Testis (tissue), 2 donors: ENCODE measurements at regions not wholly inside any gene's neighbourhood (a gene's known extent, or its start where the extent isn't known, plus 50 kb on each side); places are given as distances from the start of the nearest gene placed in this dataset.
"Not testable (repeated sequence)": the region's sequence is repeated elsewhere in the genome, so short reads cannot be mapped to it uniquely, and the experiment has no call there.

ENCODE experiments used
- DNase-seq: peaks from one replicate; pipeline ENCODE4 v3.0.0-alpha.2; 2019
- H3K27ac ChIP-seq, 2 donors: fragments of 200-600 bp; sonication (generic); one replicate each; pipeline ENCODE4 v1.5.1; 2019
- H3K27me3 ChIP-seq: fragments of 200-600 bp; sonication (generic); one replicate; pipeline ENCODE4 v1.5.1; 2019
- H3K36me3 ChIP-seq: fragments of 200-600 bp; sonication (generic); one replicate; pipeline ENCODE4 v1.5.1; 2017; ENCODE audit warnings: low read depth; ENCODE audit errors: missing control alignments
- H3K4me1 ChIP-seq: fragments of 200-600 bp; sonication (generic); one replicate; pipeline ENCODE4 v1.5.1; 2019
- H3K4me3 ChIP-seq, 2 donors: fragments of 200-600 bp; sonication (generic); one replicate each; pipeline ENCODE4 v1.5.1; 2017 to 2019
- H3K9me3 ChIP-seq: fragments of 200-600 bp; sonication (generic); one replicate; pipeline ENCODE4 v1.5.1; 2017
- POLR2A ChIP-seq: fragments of 450-650 bp; IDR thresholded peaks from one replicate; pipeline ENCODE4 v1.6.1; 2017; ENCODE audit warnings: antibody characterized with exemption, mild to moderate bottlenecking, moderate library complexity
- WGBS, 2 donors: methylation state at CpG; one replicate each; pipeline ENCODE4 v1.1.5; 2018; 5-methylcytosine and 5-hydroxymethylcytosine counted together
- intact Hi-C: fragments of 100-400 bp; cut with DNase I; formaldehyde crosslinking; loops from one replicate; pipeline ENCODE4 v1.15.1; 2023; ENCODE audit warnings: low total_unique reads
- TF ChIP-seq, protein P1 (sequence below), 3 experiments: fragments of 450-650 bp in 2 of 3; fragments of 200-600 bp in 1 of 3; sonication (generic) in 1 of 3; IDR thresholded peaks; one replicate each; pipeline ENCODE4 v1.5.1; 2016 to 2019; ENCODE audit warnings: antibody characterized with exemption in 3 of 3, mild to moderate bottlenecking in 2 of 3, moderate library complexity in 1 of 3

DNA sequence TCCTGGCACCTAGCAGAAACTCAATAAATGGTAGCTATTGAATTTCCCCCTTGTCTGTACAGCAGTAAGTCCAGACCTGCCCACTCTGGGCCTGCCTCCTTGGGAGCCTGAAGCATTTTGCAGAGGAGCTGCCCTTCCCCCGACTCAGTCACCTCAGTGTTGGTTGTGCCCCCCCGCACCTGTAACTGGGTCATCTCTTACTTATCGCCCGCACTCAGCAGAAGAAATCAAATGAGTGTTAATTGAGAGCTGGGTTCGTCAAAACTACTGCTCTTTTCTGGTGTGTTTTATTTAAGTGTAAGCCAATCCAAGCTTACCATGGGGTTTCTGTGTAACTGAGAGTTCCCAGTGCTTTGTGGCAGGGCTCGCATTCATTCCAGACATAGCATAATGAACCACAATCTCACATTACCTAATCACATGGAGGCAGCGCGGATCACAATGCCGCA is 175.5 kb upstream of the IRF2BP2 start:
- H3K27me3 ChIP-seq, H3K4me1 ChIP-seq, H3K9me3 ChIP-seq, DNase-seq, H3K27ac ChIP-seq, intact Hi-C loops, H3K4me3 ChIP-seq, H3K36me3 ChIP-seq: not testable (repeated sequence)
- WGBS, 2 donors, result 90 to 96% methylated on average over 9 of the region's 9 CpGs

DNA sequence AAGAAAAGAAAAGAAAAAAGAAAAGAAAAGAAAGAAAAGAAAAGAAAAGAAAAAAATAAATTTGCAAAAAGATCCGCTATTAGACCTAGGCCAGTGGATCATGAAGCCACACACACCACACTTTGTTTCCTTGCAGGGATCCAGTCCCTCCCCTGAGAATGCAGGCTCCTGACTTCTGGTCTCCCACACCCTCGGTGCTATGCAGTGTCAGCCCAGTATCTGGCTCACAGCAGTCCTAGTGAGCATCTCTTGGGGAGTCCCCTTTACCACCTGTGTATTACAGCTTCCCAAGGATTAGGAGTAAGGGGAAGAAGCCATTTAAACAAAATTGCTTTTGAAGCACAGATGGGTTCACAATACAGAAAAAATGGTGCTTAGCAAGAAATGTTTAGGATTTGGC is 174.1 kb upstream of the IRF2BP2 start:
- H3K36me3 ChIP-seq, H3K9me3 ChIP-seq, H3K4me3 ChIP-seq, H3K27ac ChIP-seq, H3K4me1 ChIP-seq, DNase-seq, intact Hi-C loops, H3K27me3 ChIP-seq: not testable (repeated sequence)
- WGBS, 2 donors, result 83 to 94% methylated on average over 2 of the region's 2 CpGs

DNA sequence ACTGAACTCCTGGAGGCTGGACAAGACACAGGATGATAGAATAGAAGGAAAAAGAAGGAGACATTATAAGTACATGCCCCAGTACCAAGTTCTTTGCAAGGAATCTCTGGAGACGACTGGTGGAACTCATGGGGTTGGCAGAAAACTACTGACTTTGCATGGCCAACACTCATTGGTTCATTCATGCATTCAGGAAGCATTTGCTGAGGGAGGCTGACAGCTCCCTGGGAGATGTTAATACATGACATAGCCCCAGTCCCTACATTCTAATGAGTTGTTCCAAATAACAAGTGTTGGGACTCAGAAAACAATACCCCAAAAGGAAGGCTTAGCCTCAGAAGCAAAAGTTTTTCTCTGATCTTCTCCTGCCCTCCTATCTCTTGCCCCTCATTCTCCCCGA is 172.8 kb upstream of the IRF2BP2 start:
- DNase-seq, result no peak
- Histone ChIP-seq H3K36me3 (no peaks in the 10 kb centered on the region), H3K9me3 (no peaks in the 10 kb centered on the region), H3K27me3 (no peaks in the 10 kb centered on the region), H3K4me1 (no peaks in the 10 kb centered on the region), H3K27ac (no peak overlapping the region), H3K4me3 (no peak overlapping the region)
- 81 to 83% methylated on average over 2 of the region's 2 CpGs for WGBS, 2 donors
- TF ChIP-seq, protein P1, sequence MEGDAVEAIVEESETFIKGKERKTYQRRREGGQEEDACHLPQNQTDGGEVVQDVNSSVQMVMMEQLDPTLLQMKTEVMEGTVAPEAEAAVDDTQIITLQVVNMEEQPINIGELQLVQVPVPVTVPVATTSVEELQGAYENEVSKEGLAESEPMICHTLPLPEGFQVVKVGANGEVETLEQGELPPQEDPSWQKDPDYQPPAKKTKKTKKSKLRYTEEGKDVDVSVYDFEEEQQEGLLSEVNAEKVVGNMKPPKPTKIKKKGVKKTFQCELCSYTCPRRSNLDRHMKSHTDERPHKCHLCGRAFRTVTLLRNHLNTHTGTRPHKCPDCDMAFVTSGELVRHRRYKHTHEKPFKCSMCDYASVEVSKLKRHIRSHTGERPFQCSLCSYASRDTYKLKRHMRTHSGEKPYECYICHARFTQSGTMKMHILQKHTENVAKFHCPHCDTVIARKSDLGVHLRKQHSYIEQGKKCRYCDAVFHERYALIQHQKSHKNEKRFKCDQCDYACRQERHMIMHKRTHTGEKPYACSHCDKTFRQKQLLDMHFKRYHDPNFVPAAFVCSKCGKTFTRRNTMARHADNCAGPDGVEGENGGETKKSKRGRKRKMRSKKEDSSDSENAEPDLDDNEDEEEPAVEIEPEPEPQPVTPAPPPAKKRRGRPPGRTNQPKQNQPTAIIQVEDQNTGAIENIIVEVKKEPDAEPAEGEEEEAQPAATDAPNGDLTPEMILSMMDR (IDR thresholded peaks at IDR 0.05), result no peak
- no peak for TF ChIP-seq POLR2A
- intact Hi-C loops, result no loop called here

DNA sequence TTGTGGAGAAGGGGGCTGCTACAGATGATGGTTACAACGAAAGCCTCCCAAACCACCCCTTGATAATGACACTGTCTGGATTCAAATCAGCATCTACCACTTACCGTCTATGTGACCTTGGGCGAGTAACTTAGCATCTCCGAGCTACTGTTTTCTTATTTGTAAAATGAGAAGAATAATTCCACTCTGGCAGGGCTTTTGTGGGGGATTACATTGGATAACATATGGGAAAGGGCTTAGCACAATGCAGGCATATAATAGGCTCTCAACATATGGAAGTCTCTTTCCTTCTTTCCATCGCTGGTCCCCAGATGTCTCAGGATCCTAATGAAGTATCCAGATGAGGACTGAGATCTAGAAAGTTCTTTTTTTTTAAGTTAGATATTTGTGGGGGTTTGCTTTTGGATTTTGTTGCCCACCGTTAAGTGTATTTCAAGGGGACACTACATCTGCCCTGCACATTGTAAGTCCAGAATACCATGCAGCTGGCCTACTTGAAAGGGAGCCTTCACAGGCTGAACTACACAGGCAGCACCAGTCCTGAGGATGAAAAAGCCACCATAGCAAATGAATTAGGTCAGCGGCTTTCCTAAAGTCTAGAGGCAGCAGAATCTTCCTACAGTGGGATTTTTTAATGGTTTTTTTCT is 172.2 kb upstream of the IRF2BP2 start:
- no peak overlapping the region for H3K4me3 ChIP-seq
- TF ChIP-seq, protein P1 (IDR thresholded peaks at IDR 0.05), result no peak
- TF ChIP-seq POLR2A, result no peak
- H3K4me1 ChIP-seq, result no peaks in the 10 kb centered on the region
- no peak for DNase-seq
- intact Hi-C loops, result no loop called here
- no peaks in the 10 kb centered on the region for H3K27me3 ChIP-seq
- no peaks in the 10 kb centered on the region for H3K9me3 ChIP-seq
- H3K27ac ChIP-seq, result no peak overlapping the region
- WGBS, 2 donors, result 80 to 83% methylated on average over 7 of the region's 7 CpGs
- no peaks in the 10 kb centered on the region for H3K36me3 ChIP-seq

DNA sequence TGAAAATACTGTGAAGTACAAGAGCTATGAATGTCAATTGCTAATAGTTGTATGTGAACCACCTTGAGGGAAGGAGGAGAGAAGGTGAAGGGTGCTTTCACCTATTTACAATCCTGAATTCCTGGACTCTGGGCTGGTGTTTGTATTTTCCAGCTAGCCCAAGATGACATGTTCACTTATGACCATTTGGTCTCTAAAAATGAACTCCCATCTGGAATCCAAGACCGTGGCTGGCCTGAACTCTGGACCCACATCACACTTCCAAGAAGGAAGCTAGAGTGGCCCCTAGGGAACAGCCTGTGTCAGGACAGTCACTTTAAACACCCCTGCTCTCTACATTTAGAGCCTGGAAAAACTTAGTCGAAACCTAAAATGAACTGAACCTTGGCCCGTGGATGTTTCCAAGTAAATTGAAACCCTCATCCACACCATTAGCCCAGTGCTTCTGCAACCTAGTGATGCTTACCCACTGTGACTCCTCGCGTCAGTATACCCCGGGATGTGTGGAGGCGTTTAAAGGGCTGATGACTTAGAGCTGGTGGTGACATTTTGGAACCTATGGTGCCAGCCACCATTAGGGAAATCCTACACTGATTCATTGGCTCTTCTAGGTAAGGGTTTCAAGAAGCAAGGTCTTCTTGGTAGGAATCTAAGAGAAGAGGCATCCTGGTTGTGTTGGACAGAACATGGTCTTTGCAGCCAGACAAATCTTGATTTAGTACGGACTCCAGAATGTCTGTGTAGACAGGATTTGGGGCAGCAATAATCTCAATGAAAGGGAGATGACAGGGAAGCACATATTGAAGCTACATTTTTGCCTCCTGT is 171.5 kb upstream of the IRF2BP2 start:
- Histone ChIP-seq H3K9me3 (no peaks in the 10 kb centered on the region), H3K36me3 (no peaks in the 10 kb centered on the region), H3K4me3 (no peak overlapping the region), H3K4me1 (no peaks in the 10 kb centered on the region), H3K27me3 (no peaks in the 10 kb centered on the region), H3K27ac (no peak overlapping the region)
- intact Hi-C loops, result no loop called here
- TF ChIP-seq POLR2A, result no peak
- TF ChIP-seq, protein P1 (IDR thresholded peaks at IDR 0.05), result no peak
- DNase-seq, result no peak
- 88 to 93% methylated on average over 8 of the region's 8 CpGs for WGBS, 2 donors
